ENCODE measurements at regions not wholly inside any gene's neighbourhood (a gene's known extent, or its start where the extent isn't known, plus 50 kb on each side); places are given as distances from the start of the nearest gene placed in this dataset.
"Not testable (repeated sequence)": the region's sequence is repeated elsewhere in the genome, so short reads cannot be mapped to it uniquely, and the experiment has no call there.

- no peaks in the 10 kb centered on the region for H3K27me3 ChIP-seq
- no peak for DNase-seq
- H3K4me3 ChIP-seq (ENCODE audit: low read depth, low read length), result no peak overlapping the region
- H3K9me3 ChIP-seq, result no peaks in the 10 kb centered on the region
- no peak for TF ChIP-seq CTCF (IDR thresholded peaks at IDR 0.05; ENCODE audit: low read depth, low read length)
- H3K36me3 ChIP-seq, result no peaks in the 10 kb centered on the region
- peaks cover 15% of the 10 kb centered on the region for H3K4me1 ChIP-seq
Measured at GRCh38 chrX:40240844-40241243, 143.1 kb upstream of the BCOR start.

DNA sequence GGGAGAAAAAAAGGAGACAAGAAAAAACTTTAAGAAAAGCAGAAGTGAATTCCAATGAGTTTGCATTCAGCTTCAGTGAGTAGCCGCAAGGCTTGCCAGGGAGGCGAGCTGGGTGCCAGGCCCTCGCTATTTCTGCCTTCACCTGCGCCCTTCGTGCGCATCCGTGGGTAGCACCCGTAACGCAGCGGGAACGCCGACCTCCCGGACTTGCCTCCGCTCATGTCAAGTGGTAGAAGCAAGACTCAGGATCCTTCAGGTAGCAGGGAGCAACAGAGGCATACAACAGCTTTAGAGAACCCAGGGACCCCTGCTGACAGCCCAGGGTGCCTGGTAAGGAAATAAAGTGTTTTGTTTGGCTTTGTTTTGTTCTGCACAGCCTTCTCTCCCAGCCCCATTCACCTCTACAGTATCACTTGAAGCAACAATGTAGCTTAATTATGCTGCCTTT lies 140.0 kb upstream of the BCOR start:
- no peaks in the 10 kb centered on the region for H3K9me3 ChIP-seq
- TF ChIP-seq CTCF (IDR thresholded peaks at IDR 0.05; ENCODE audit: low read depth, low read length), result no peak
- H3K4me1 ChIP-seq, result peaks cover 3% of the 10 kb centered on the region; the same call in 1 of the 2 replicates
- no peak overlapping the region for H3K4me3 ChIP-seq (ENCODE audit: low read depth, low read length)
- no peak for DNase-seq
- H3K27me3 ChIP-seq, result no peaks in the 10 kb centered on the region
- H3K36me3 ChIP-seq, result no peaks in the 10 kb centered on the region

- no peak for DNase-seq
- Histone ChIP-seq H3K27me3 (no peaks in the 10 kb centered on the region), H3K4me1 (no peaks in the 10 kb centered on the region), H3K36me3 (no peaks in the 10 kb centered on the region), H3K4me3 (ENCODE audit: low read depth, low read length) (no peak overlapping the region), H3K9me3 (no peaks in the 10 kb centered on the region)
- TF ChIP-seq CTCF (IDR thresholded peaks at IDR 0.05; ENCODE audit: low read depth, low read length), result no peak
Measured at GRCh38 chrX:40230646-40231045, 132.9 kb upstream of the BCOR start.

DNA sequence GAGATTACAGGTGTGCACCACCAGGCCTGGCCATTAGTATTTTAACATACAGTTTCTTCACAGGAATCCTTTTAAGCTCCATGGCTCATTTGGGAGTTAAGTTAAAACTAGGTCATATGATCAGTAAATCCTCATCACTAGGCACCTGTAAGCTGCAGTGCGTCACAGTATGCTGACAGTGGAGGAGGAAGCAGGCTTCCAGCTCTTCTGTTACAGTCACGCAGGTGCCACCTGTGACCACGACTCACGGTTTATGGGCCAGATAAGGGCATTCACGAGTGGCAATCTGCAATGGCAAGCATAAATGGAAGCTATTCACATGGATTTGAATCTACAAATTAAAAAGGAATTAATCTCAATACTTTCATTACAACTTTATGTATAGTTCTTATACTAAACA lies 129.4 kb upstream of the BCOR start:
- no peak for DNase-seq
- H3K9me3 ChIP-seq, result no peaks in the 10 kb centered on the region
- H3K4me3 ChIP-seq (ENCODE audit: low read depth, low read length), result no peak overlapping the region
- no peaks in the 10 kb centered on the region for H3K27me3 ChIP-seq
- no peak for TF ChIP-seq CTCF (IDR thresholded peaks at IDR 0.05; ENCODE audit: low read depth, low read length)
- H3K36me3 ChIP-seq, result no peaks in the 10 kb centered on the region
- no peaks in the 10 kb centered on the region for H3K4me1 ChIP-seq

DNA sequence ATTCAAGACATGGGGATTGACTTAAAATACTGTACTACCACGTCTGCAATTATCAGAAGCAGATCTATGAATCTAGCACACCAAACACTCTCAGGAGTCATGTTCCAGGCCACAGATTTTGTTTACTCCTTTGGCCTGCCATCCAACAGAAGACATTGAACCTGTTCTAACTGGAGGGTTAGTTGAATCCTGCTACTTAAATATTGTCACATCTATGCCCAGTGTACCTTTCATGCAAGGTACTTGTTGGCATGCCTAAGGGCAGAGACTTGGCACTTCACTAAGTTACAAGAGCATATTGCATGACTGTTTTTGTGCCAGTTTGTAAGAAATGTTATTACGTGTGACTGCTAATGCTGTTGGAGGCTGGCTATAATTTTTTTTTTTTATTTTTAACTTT lies 126.9 kb upstream of the BCOR start:
- H3K9me3 ChIP-seq, result no peaks in the 10 kb centered on the region
- H3K4me1 ChIP-seq, result no peaks in the 10 kb centered on the region
- no peak overlapping the region for H3K4me3 ChIP-seq (ENCODE audit: low read depth, low read length)
- no peaks in the 10 kb centered on the region for H3K36me3 ChIP-seq
- DNase-seq, result no peak
- H3K27me3 ChIP-seq, result no peaks in the 10 kb centered on the region
- TF ChIP-seq CTCF (IDR thresholded peaks at IDR 0.05; ENCODE audit: low read depth, low read length), result no peak

DNA sequence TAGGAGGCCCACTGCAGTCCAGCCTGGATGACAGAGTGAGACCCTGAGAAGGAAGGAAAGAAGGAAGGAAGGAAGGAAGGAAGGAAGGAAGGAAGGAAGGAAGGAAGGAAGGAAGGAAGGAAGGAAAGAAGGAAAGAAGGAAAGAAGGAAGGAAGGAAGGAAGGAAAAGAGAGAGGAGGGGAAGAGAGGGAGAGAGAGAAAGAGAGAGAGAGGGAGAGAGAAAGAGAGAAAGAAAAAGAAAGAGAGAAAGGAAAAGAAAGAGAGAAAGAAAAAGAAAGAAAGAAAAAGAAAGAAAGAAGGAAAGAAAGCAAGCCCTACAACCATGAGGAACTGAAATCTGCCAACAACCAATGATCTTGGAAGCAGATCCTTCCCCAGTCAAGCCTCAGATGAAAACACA lies 124.9 kb upstream of the BCOR start:
- H3K9me3 ChIP-seq; H3K4me3 ChIP-seq (ENCODE audit: low read depth, low read length); H3K27me3 ChIP-seq; DNase-seq; H3K4me1 ChIP-seq; H3K36me3 ChIP-seq: not testable (repeated sequence)

DNA sequence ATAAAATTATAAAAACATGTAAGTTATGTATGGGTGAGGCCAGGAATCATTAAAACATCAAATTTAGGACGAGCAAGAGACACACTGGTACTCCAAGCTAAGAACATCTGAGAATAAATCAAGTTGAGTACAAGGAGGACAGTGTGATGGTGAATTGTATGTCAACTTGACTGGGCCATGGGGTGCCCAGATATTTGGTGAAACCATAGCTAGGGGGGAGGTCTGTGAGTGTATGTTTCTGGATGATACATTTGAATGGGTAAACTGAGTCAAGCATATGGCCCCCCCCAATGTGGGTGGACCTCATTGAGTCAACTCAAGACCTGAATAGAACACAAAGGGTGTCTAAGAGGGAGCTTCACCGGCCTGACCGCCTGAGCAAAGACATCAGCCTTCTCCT lies 115.3 kb upstream of the BCOR start:
- Histone ChIP-seq H3K27me3 (no peaks in the 10 kb centered on the region), H3K9me3 (no peaks in the 10 kb centered on the region), H3K4me1 (no peaks in the 10 kb centered on the region), H3K36me3 (no peaks in the 10 kb centered on the region), H3K4me3 (ENCODE audit: low read depth, low read length) (no peak overlapping the region)
- no peak for DNase-seq
- no peak for TF ChIP-seq CTCF (IDR thresholded peaks at IDR 0.05; ENCODE audit: low read depth, low read length)

Measured in BE2C (cell line).